ENCODE measurements at regions not wholly inside any gene's neighbourhood (a gene's known extent, or its start where the extent isn't known, plus 50 kb on each side); places are given as distances from the start of the nearest gene placed in this dataset.
"Not testable (repeated sequence)": the region's sequence is repeated elsewhere in the genome, so short reads cannot be mapped to it uniquely, and the experiment has no call there.

DNA sequence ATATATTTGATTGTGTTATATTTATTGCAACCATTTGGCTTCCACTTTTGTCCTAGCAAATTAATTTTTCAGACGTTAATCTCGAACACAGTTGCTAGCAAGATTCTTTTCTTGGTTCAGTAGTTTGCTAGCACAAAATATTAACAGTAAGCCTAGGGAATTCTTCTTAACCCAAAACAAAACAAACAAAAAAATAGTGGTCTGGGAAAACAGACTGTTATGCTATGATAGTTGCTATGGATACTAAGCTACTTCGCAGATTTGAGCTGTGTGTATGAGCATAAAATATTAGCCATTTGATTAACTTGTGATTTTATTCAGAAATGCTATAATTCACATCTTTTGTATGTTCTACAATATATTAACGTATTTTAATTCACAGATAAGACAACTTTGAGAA lies 541.5 kb upstream of the NETO1 start:
- no peak for DNase-seq

DNA sequence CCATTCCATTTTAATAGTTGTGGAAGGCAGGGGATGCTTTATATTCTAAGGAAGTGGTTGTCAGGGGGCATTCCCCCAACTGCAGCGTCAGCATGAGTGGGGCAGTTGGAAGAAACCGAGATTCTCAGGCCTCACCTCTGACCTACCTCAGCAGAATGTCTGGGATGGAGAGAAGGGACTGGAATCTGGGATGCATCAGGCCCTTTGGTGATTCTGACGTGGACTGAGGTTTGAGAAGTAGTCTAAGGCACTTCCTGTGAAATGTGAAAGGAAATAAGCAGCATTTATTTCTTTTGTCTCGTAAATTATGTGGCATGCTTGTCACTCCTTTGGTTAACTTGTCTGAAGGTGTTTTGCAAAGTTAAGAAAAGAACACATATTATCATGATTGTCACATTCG lies 540.7 kb upstream of the NETO1 start:
- DNase-seq = no peak

DNA sequence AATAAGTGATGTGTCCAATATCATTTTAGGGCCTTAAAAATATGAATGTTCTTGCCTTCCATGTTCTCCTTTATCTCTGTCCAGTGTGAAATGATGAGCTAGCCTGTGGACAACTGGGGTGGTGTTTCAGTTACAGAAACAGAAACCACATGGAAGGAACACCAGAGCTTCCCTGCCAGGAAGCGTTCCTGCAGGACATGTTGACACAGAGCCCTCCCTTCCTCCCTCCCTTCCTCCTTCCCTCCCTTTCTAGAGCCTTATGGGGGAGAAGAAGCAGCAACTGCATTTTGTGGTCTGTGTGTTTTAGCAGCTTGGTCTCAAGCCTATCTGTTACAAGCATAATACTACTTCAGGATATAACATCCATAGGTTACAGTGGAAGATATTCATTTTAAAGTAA lies 539.7 kb upstream of the NETO1 start:
- DNase-seq = no peak

DNA sequence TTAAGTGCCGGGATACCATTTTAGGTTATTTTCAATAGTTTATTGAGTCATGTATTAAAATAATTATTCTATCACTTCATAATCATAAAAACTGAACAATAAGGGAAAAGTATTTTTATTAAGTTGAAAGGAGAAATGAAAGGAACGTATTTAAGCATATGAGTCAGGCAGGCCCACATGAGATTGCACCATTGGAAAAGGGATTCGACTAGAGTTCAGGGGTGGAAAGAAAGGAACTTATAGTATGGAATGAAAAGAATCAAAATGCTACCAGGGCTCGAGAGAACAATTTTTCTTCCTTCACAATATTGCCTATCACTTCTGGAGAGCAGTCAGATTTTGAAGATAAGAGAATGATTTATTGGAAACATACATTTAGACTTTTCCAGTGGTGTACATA lies 516.5 kb upstream of the NETO1 start:
- DNase-seq = no peak

DNA sequence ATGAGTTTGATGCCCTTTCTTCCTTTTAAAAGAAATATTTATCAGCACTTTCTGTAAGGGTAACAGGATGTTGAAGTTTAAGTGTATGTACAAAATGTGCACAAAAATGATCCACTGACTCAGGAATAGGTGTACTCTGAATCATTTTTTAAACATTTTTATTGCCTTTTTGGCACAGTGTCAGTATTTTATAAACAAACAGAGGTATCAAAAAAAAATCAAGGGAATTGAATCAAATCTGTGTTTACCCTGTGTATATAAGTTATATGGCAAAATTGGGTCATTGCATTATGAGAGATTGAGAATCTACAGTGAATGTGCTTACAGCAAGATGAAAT lies 513.9 kb upstream of the NETO1 start:
- no peak for DNase-seq

DNA sequence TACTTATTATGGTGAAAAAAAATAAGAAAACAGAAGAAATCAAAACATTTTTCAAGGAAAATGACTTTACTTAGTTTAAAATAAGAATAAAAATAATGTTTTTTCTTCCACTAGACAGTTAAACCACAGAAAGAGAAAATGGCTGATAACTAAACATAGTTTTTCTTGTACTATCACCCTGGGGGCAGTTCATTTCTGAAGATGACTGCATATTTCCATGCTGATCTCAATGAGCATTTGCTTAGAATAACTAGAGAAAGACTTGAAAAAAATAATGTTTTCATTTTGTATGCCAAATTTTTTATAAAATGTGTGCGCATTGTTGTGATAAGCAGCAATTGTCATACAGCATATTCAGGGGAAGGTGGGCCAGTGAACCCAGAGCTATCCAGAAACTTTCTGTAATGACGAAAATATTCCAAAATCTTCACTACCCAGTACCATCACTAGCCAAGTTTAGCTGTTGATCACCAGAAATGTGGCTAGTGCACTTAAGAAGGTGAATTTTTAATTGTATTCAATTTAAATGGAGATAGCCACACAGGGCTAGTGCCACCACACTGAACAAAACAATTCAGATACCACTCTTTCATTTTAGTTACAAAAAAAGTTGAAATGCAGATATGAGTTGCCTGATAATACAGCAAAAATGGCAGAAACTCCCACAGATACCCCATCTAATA lies 513.4 kb upstream of the NETO1 start:
- DNase-seq = no peak

DNA sequence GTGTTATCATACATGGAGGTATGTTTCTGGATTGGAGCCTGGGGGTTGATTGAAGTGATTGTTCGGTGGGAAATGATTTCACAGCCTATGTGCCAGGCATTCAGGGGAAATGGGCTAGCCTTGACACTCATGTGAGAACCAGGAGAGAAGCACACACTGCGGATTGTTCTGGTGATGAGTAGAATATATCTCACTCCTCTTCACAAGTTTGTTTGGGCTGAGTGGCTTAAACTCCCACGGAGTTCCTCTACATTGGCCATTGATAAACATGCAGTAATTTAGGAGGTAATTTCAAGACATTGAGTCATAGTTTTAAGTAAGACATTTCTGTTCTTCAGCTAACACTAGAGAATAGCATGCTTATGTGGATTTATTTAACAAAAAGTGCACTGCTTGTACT lies 498.9 kb upstream of the NETO1 start:
- no peak for DNase-seq

DNA sequence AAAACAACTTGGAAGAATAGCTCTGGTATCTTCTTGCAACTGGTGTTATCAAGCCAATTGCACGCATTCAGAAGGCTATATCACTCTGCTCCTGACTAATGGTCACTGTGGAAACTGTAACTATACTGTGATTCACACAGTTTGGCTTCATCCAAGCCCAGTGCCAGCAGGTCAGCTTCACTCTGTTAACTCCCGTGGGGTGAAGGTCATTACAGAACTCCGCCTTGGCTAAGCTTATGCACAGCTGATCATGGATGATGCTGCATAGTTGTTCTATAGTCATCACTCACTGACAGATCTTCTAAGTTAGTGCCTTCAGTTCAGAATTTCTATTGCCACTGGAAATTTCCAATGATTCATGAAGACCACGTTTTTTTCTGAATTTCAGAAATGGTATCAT lies 497.2 kb upstream of the NETO1 start:
- DNase-seq = no peak

DNA sequence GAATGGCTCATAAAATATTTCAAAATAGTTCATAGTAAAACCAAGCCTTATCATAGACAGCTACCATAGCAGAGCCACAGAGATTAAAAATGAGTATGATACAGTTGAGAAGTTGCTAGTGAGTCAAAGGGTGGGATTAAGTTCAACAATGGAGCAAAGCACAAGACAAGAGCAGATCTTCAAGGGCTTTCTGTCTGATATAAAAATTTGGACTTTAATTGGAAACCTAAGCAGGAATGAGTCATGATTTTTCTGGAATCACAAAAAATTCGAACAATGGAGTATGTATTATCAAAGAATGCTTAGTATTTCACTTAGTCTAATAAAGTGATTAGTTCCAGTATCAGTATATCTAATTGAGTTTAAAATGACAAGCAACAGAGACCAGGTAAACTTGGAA lies 487.3 kb upstream of the NETO1 start:
- DNase-seq = no peak

DNA sequence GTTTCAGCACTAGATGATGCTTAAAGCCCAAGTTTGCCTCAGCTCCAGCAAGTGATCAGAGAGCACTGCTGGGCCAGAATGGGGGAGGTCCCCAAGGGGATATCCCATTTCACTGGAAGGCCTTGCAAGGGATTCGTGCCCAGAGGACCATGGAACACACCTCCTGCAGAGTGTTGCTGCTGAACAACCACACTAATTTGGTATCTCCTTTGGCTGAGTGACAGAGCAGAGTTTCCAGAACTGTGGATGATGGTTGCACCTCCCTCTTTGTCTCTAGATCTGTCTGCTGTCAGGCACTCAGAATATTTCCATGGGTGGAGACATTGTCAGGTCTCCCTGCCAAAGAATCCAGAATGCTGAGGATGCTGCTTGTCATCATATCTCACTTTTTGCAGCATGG lies 484.8 kb upstream of the NETO1 start:
- DNase-seq = no peak

DNA sequence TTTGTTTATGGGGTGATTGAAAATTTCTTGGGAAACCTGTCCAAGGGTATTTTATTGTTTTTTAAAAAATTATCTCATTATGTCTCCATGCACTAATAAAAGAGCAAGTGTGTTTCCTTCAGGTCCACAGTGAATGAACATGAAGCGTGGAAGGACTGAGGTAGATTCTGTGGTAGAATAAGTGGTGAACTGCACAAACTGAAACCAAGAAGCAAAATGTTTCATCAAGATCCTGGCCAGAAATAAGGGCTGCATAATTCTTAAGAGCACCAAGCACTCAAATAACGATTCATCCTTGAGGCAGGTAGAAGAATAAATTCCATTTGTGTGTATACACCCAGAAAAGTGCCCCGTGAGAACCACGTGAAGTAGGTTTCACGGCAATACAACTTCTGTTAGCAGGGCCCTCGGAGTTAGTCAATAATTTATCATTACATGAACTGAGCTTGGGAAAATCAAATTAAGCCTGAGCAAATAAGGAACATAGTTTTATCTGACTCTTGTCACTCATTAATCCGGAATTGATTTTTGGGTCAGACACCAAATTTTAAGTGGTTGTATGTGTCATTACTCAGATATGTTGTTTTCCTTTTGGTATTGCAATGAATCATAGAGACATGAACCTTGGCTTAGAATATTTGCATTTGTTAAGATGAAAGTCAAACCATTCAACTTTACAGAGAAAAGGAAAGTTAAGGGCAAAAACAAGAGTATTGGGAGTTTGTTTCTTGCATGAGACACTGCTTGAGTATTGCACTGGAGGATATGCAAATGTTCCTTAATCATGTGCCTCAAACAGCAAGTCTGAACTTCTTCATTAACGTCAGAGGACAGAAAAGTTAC lies 472.6 kb upstream of the NETO1 start:
- no peak for DNase-seq

DNA sequence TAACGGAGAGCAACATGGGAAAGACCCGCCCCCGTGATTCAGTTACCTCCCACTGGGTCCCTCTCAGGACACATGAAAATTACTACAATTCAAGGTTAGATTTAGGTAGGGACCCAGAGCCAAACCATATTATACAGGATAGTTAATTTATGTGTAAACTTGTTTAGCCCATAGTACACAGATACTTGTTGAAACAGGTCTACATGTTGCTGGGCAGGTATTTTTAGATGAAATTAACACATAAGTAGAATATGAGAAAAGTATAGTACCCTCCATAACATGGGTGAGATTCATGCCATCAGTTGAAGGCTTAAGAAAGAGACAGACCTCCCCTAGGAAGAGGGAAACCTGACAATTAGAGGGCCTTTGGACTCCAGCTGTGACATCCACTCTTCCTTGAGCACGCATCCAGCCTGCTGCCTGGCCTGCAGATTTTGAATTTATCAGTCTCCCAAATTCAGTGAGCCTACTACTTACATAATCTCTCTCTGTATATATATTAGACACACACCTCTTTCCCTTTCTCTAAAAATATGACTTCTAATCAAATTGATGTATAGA lies 463.5 kb upstream of the NETO1 start:
- no peak for DNase-seq

DNA sequence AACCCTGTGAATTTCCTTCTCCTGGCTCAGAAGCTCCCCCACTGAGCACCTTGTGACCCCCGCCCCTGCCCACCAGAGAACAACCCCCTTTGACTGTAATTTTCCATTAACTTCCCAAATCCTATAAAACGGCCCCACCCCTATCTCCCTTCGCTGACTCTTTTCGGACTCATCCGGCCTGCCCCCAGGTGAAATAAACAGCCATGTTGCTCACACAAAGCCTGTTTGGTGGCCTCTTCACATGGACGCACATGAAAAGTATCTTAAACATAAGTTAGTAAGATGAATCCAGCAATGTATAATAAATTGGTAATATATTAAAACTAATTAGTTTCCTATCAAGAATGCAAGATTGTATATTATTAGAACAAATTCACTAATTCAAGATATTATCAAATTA lies 462.3 kb upstream of the NETO1 start:
- not testable (repeated sequence) for DNase-seq

DNA sequence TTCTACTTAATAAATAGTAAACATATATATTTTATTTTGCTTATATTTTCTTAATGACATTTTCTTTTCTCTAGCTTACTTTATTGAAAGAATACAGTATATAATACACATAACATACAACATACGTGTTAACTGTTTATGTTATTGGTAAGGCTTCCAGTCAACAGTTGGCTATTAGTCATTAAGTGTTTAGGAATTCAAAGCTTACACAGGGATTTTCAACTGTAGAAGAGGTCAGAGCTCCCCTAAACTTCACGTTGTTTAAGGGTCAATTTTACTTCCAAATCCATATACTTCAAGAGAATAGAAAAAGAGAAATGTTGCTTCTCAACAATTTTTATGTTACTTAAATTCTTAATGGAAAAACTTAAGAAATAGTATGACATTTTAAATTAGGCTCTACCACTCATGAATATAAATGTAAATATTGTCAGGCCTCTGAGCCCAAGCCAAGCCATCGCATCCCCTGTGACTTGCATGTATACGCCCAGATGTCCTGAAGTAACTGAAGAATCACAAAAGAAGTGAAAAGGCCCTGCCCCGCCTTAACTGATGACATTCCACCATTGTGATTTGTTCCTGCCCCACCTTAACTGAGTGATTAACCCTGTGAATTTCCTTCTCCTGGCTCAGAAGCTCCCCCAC lies 456.5 kb upstream of the NETO1 start:
- DNase-seq = not testable (repeated sequence)

DNA sequence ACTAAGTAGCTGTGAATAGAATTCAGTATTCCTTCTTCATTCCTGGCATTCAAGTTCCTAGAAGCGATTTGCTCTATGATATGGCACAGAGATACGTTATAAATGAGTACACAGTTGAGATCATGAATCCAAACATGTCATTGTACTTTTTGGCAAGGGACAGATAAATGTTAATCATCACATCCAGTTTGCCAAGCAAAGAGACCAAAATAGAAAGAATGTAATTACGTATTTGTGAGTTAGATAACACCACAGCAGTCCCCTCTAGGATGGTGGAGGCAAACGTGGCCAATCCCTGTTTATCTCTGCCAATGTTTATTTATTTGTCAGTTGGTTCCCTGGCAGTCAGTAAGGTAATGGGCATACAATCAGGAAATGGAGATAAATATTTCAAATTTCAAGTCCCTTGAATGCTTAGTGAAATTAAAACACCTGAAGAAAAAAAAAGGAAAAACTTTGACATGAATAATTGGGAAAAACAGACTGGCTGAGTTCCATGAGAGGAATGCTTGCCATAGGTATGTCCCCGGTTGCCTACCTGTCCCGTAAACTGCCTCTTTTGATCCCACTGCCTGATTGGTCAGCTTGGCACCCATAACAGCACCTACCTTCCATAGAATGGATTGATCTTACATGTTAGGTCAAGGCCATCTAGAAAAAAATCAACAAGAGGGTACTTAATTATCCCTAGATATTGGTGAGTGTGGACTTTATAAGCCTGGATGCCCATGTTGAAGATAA lies 451.1 kb upstream of the NETO1 start:
- no peak for DNase-seq

DNA sequence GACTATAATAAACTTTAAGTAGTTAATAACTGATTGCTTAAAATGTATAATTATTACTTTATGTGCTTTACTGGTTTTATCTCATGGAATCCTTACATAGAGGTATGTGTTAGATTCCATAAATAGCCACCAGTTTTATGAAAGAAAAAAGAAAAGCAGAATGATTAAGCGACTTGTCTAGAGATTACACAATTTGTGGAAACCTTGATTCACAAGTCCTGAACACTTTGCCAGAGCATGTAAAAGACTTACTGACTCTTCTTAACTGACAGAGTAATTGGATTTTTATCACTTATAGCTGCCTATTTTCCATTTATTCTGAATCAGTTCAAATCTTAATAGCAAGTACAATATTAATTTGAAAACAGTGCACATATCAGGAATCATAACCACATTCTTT lies 448.7 kb upstream of the NETO1 start:
- DNase-seq = no peak

DNA sequence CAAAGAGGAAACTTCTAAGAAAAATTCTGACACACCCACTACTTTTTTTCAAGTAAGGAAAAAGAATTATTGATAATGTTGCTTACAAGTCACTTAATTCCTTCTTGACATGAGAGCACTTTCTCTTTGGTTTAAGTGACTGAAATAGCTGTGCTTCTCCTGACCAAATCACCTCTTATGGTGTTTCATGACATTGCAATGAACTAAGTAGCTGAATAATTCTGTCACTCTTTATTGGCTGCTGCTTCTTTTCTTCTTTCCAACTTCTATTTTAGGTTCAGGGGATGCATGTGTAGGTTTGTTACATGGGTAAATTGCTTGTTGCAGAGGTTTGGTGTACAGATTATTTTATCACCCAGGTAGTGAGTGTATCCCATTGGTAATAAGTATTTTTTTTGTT lies 447.6 kb upstream of the NETO1 start:
- DNase-seq = no peak

DNA sequence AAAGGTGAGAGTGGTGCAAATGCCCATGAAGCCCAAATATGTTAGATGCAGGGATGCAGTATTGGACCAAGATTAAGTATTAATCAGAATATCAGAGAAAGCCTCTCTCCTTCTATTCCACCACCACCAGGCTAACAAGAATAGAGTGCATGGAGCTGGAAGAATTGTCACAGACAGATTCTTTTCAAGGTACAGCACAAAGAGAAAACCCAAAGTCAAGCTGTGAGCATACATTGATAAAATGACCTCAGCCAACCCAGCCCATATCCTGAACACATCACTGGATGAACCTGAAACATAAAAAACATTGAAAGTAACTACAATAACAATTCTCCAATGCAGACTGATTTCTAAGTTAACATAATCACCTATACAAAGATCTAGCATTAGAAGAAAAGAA lies 445.7 kb upstream of the NETO1 start:
- no peak for DNase-seq

DNA sequence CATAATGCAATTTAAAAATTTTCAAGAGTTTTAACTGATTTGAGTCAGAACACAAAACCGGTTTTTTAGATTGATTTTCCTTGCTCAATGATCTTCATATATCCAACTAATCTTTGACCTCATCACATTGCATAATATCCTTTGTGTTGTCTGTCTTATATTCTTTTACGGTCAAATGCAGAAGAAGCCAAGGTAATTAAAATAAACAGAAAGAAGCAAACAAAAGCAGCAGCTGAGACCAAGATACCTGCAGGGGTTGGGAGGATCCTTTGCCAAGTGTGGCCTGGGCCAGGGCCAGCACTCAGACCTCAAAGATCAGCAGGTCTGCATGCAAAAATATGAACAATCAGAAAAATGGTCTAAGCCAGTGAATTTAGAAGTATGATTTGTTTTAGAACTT lies 428.9 kb upstream of the NETO1 start:
- no peak for DNase-seq

DNA sequence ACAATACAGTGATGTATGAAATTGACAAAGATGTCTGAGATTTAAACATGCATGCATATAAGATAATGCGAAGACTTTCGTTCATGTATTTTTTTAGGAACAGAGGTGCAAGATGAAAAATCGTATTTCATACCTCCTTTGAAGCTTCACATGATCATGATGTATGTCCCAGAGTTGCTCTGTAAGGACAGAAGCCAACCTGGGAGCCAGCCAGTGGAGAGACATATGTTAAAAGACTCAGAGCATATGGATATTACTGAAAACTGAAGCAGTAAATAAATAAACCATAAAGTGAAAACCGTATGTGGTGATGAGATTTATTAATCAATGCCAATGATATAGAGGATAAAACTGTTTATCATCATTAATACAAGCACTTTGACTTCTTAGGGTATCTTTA lies 424.4 kb upstream of the NETO1 start:
- no peak for DNase-seq

DNA sequence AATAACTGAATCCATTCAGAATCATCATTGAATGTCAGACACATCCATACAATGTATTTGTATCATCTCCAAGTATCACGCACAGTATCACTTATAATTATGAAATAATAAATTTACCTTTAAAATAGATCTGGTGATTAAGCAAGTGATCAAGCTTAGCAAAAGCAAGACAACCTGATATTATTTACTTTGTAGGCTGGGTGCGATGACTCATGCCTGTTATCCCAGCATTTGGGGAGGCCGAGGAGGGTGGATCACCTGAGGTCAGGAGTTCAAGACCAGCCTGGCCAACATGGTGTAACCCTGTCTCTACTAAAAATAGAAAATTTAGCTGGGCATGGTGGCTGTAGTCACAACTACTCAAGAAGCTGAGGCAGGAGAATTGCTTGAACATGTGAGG lies 421.0 kb upstream of the NETO1 start:
- DNase-seq = no peak

DNA sequence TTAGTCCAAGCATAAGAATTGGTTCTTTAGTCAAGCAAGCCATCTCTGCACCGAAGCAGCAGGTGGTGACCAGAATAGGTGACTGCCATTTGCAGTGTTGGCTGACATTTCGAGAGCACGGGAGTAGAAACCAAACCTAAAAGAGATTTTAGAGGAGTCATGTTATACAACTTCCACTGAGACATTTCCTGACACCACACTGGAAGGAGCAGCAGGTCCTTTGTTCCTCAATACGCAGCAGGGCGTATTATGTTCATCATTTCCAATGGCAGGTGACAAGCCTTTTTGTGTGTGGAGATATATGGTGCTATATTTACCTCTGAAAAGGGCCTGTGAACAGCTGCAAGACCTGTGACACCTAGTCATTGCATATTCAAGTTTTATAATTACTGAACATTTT lies 418.8 kb upstream of the NETO1 start:
- no peak for DNase-seq

DNA sequence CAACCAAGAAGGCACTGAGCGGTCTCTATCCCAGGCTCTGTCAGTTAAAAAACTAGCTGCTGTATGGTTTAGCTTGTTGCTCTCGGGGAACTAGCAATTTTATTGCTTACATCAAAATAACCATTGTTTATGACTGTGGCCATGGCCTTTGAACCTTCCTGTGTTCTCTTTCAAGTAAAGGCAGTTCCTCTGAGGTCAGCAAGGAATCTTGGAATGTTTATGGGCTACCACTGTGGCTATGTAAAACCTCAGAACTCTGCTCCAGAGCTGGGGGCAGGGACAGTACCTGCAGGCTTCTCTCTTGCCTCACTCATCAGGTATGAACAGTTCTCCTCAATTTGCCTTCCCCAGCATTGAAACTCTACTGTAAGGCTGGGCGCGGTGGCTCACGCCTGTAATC lies 416.0 kb upstream of the NETO1 start:
- no peak for DNase-seq

All from occipital lobe (tissue), 1 donor.